ENCODE measurements at regions not wholly inside any gene's neighbourhood (a gene's known extent, or its start where the extent isn't known, plus 50 kb on each side); places are given as distances from the start of the nearest gene placed in this dataset.

GRCh38 chr17:36705874-36706731 is 104.7 kb downstream of the MRM1 start:
- Mint-ChIP-seq H3K4me3 (no peak overlapping the region), H3K4me1 (ENCODE audit: low read depth) (peaks cover 2% of the 10 kb centered on the region), H3K27ac (no peak overlapping the region), H3K36me3 (ENCODE audit: low read depth) (no peaks in the 10 kb centered on the region), H3K9me3 (no peaks in the 10 kb centered on the region), H3K27me3 (peaks cover 44% of the 10 kb centered on the region)
- peak; percentile 68 for DNase-seq

- H3K4me1 Mint-ChIP-seq (ENCODE audit: low read depth) = peaks cover 2% of the 10 kb centered on the region
- no peak overlapping the region for H3K4me3 Mint-ChIP-seq
- DNase-seq = no peak
- H3K27me3 Mint-ChIP-seq = peaks cover 27% of the 10 kb centered on the region
- H3K27ac Mint-ChIP-seq = no peak overlapping the region
- H3K9me3 Mint-ChIP-seq = no peaks in the 10 kb centered on the region
- H3K36me3 Mint-ChIP-seq (ENCODE audit: low read depth) = no peaks in the 10 kb centered on the region
Measured at GRCh38 chr17:36707904-36708303, 106.5 kb downstream of the MRM1 start.

GRCh38 chr17:36714789-36715188 is 113.4 kb downstream of the MRM1 start:
- no peaks in the 10 kb centered on the region for H3K27me3 Mint-ChIP-seq
- no peak overlapping the region for H3K4me3 Mint-ChIP-seq
- no peaks in the 10 kb centered on the region for H3K9me3 Mint-ChIP-seq
- no peaks in the 10 kb centered on the region for H3K4me1 Mint-ChIP-seq (ENCODE audit: low read depth)
- no peaks in the 10 kb centered on the region for H3K36me3 Mint-ChIP-seq (ENCODE audit: low read depth)
- no peak for DNase-seq
- no peak overlapping the region for H3K27ac Mint-ChIP-seq

GRCh38 chr17:36715951-36716350 is 114.6 kb downstream of the MRM1 start:
- no peaks in the 10 kb centered on the region for H3K9me3 Mint-ChIP-seq
- no peak overlapping the region for H3K27ac Mint-ChIP-seq
- peaks cover 5% of the 10 kb centered on the region for H3K4me1 Mint-ChIP-seq (ENCODE audit: low read depth)
- no peak overlapping the region for H3K4me3 Mint-ChIP-seq
- H3K27me3 Mint-ChIP-seq = no peaks in the 10 kb centered on the region
- no peaks in the 10 kb centered on the region for H3K36me3 Mint-ChIP-seq (ENCODE audit: low read depth)
- DNase-seq = no peak

- no peak overlapping the region for H3K27ac Mint-ChIP-seq
- no peaks in the 10 kb centered on the region for H3K27me3 Mint-ChIP-seq
- no peaks in the 10 kb centered on the region for H3K9me3 Mint-ChIP-seq
- H3K4me3 Mint-ChIP-seq = no peak overlapping the region
- no peak for DNase-seq
- H3K4me1 Mint-ChIP-seq (ENCODE audit: low read depth) = peaks cover 16% of the 10 kb centered on the region
- no peaks in the 10 kb centered on the region for H3K36me3 Mint-ChIP-seq (ENCODE audit: low read depth)
Measured at GRCh38 chr17:36717088-36717487, 115.7 kb downstream of the MRM1 start.

- Mint-ChIP-seq H3K9me3 (no peaks in the 10 kb centered on the region), H3K4me3 (no peak overlapping the region), H3K27me3 (no peaks in the 10 kb centered on the region), H3K36me3 (ENCODE audit: low read depth) (no peaks in the 10 kb centered on the region), H3K4me1 (ENCODE audit: low read depth) (peaks cover 39% of the 10 kb centered on the region), H3K27ac (no peak overlapping the region)
- DNase-seq = no peak
Measured at GRCh38 chr17:36720131-36720530, 118.7 kb downstream of the MRM1 start.

GRCh38 chr17:36721560-36722120 is 120.3 kb downstream of the MRM1 start:
- DNase-seq = no peak
- peak overlapping the region; percentile 97 for H3K27ac Mint-ChIP-seq
- no peaks in the 10 kb centered on the region for H3K36me3 Mint-ChIP-seq (ENCODE audit: low read depth)
- peak overlapping the region; percentile 75 for H3K4me3 Mint-ChIP-seq
- H3K4me1 Mint-ChIP-seq (ENCODE audit: low read depth) = peaks cover 53% of the 10 kb centered on the region
- no peaks in the 10 kb centered on the region for H3K27me3 Mint-ChIP-seq
- no peaks in the 10 kb centered on the region for H3K9me3 Mint-ChIP-seq

- no peaks in the 10 kb centered on the region for H3K27me3 Mint-ChIP-seq
- H3K36me3 Mint-ChIP-seq (ENCODE audit: low read depth) = no peaks in the 10 kb centered on the region
- peak overlapping the region; percentile 79 for H3K4me3 Mint-ChIP-seq
- peaks cover 59% of the 10 kb centered on the region for H3K4me1 Mint-ChIP-seq (ENCODE audit: low read depth)
- peak; percentile 89 for DNase-seq
- H3K9me3 Mint-ChIP-seq = no peaks in the 10 kb centered on the region
- peak overlapping the region; percentile 97 for H3K27ac Mint-ChIP-seq
Measured at GRCh38 chr17:36722121-36722902, 120.9 kb downstream of the MRM1 start.

GRCh38 chr17:36722903-36723263 is 121.5 kb downstream of the MRM1 start:
- no peak for DNase-seq
- Mint-ChIP-seq H3K27me3 (no peaks in the 10 kb centered on the region), H3K4me3 (peak overlapping the region; percentile 79), H3K9me3 (no peaks in the 10 kb centered on the region), H3K27ac (peak overlapping the region; percentile 96), H3K4me1 (ENCODE audit: low read depth) (peaks cover 65% of the 10 kb centered on the region), H3K36me3 (ENCODE audit: low read depth) (no peaks in the 10 kb centered on the region)

- Mint-ChIP-seq H3K4me1 (ENCODE audit: low read depth) (peaks cover 72% of the 10 kb centered on the region), H3K27ac (peak overlapping the region; percentile 96), H3K9me3 (no peaks in the 10 kb centered on the region), H3K36me3 (ENCODE audit: low read depth) (no peaks in the 10 kb centered on the region), H3K4me3 (peak overlapping the region; percentile 79), H3K27me3 (no peaks in the 10 kb centered on the region)
- no peak for DNase-seq
Measured at GRCh38 chr17:36723459-36724025, 122.2 kb downstream of the MRM1 start.

GRCh38 chr17:36726199-36726598 is 124.8 kb downstream of the MRM1 start:
- Mint-ChIP-seq H3K36me3 (ENCODE audit: low read depth) (no peaks in the 10 kb centered on the region), H3K9me3 (no peaks in the 10 kb centered on the region), H3K4me1 (ENCODE audit: low read depth) (peaks cover 72% of the 10 kb centered on the region), H3K27me3 (peaks cover 3% of the 10 kb centered on the region), H3K4me3 (no peak overlapping the region), H3K27ac (peak overlapping the region; percentile 58)
- no peak for DNase-seq

- Mint-ChIP-seq H3K9me3 (no peaks in the 10 kb centered on the region), H3K4me3 (no peak overlapping the region), H3K36me3 (ENCODE audit: low read depth) (no peaks in the 10 kb centered on the region), H3K4me1 (ENCODE audit: low read depth) (peaks cover 64% of the 10 kb centered on the region), H3K27me3 (peaks cover 5% of the 10 kb centered on the region), H3K27ac (no peak overlapping the region)
- no peak for DNase-seq
Measured at GRCh38 chr17:36727052-36727451, 125.7 kb downstream of the MRM1 start.

GRCh38 chr17:36727577-36727976 is 126.2 kb downstream of the MRM1 start:
- H3K9me3 Mint-ChIP-seq = no peaks in the 10 kb centered on the region
- H3K4me1 Mint-ChIP-seq (ENCODE audit: low read depth) = peaks cover 61% of the 10 kb centered on the region
- H3K36me3 Mint-ChIP-seq (ENCODE audit: low read depth) = no peaks in the 10 kb centered on the region
- H3K27ac Mint-ChIP-seq = peak overlapping the region; percentile 65
- peak overlapping the region; percentile 32 for H3K4me3 Mint-ChIP-seq
- DNase-seq = no peak
- H3K27me3 Mint-ChIP-seq = peaks cover 5% of the 10 kb centered on the region

- peak overlapping the region; percentile 78 for H3K27ac Mint-ChIP-seq
Measured at GRCh38 chr17:36728030-36728991, 126.9 kb downstream of the MRM1 start.

More at GRCh38 chr17:36728030-36728991, 126.9 kb downstream of the MRM1 start:
- peaks cover 54% of the 10 kb centered on the region for H3K4me1 Mint-ChIP-seq (ENCODE audit: low read depth)
- peaks cover 5% of the 10 kb centered on the region for H3K27me3 Mint-ChIP-seq
- no peaks in the 10 kb centered on the region for H3K9me3 Mint-ChIP-seq
- no peak for DNase-seq
- peak overlapping the region; percentile 40 for H3K4me3 Mint-ChIP-seq
- no peaks in the 10 kb centered on the region for H3K36me3 Mint-ChIP-seq (ENCODE audit: low read depth)
